Hepatocyte (in vitro differentiated cells): ENCODE measurements at regions not wholly inside any gene's neighbourhood (a gene's known extent, or its start where the extent isn't known, plus 50 kb on each side); places are given as distances from the start of the nearest gene placed in this dataset.

Experiments used
- CTCF ChIP-seq: fragments of 200-600 bp; sonication (generic); IDR thresholded peaks from 2 replicates; pipeline ENCODE4 v1.5.1; 2016; ENCODE audit warnings: antibody characterized with exemption, mild to moderate bottlenecking; ENCODE audit not compliant: poor library complexity
- EZH2phosphoT487 ChIP-seq: fragments of 200-600 bp; sonication (generic); IDR thresholded peaks from one replicate; pipeline ENCODE4 v1.6.1; 2018; ENCODE audit warnings: antibody characterized with exemption, mild to moderate bottlenecking, low read depth, moderate library complexity; ENCODE audit not compliant: unreplicated experiment, severe bottlenecking

DNA sequence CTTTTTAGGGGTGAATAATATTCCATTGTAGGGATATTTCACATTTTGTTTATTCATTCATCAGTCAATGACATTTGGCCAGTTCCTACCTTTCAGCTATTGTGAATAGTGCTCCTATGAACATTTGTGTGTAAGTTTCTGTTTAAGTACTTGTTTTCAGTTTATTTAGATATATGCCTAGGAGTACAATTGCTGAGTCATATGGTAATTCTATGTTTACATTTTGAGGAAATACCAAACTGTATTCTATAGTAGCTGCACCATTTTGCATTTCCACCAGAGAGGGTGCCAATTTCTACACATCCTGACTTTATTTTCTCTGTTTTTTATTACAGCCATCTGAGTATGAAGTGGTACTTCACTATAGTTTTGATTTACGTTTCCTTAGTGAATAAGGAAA is 54.4 kb upstream of the ZNF236 start:
- TF ChIP-seq CTCF (no peak), EZH2phosphoT487 (no peak)
